GM19043 (cell line): ENCODE measurements at regions not wholly inside any gene's neighbourhood (a gene's known extent, or its start where the extent isn't known, plus 50 kb on each side); places are given as distances from the start of the nearest gene placed in this dataset.
"Not testable (repeated sequence)": the region's sequence is repeated elsewhere in the genome, so short reads cannot be mapped to it uniquely, and the experiment has no call there.

Experiments
- ATAC-seq: cut with Tn5 transposase; IDR thresholded peaks from one replicate; pipeline ENCODE4 v1.9.1; 2021; ENCODE audit warnings: low read depth; ENCODE audit not compliant: unreplicated experiment

- ATAC-seq = no peak
Measured at GRCh38 chr2:83022631-83023210, 1436.4 kb downstream of the SUCLG1 start.

GRCh38 chr2:83017366-83018090, 1441.6 kb downstream of the SUCLG1 start:
- ATAC-seq = no peak

GRCh38 chr2:83016343-83017110, 1442.6 kb downstream of the SUCLG1 start:
- ATAC-seq = no peak

GRCh38 chr2:83015900-83016299, 1443.2 kb downstream of the SUCLG1 start:
- no peak for ATAC-seq

GRCh38 chr2:83015035-83015715, 1443.9 kb downstream of the SUCLG1 start:
- ATAC-seq = no peak

GRCh38 chr2:83014462-83014861, 1444.6 kb downstream of the SUCLG1 start:
- no peak for ATAC-seq

GRCh38 chr2:83006961-83007360, 1452.1 kb downstream of the SUCLG1 start:
- ATAC-seq = no peak

- no peak for ATAC-seq
Measured at GRCh38 chr2:83003555-83003954, 1455.5 kb downstream of the SUCLG1 start.

- no peak for ATAC-seq
Measured at GRCh38 chr2:83002706-83003105, 1456.4 kb downstream of the SUCLG1 start.

GRCh38 chr2:82998781-82999180, 1460.3 kb downstream of the SUCLG1 start:
- no peak for ATAC-seq

- ATAC-seq = no peak
Measured at GRCh38 chr2:82996217-82996616, 1462.9 kb downstream of the SUCLG1 start.

- ATAC-seq = no peak
Measured at GRCh38 chr2:82994151-82994550, 1464.9 kb downstream of the SUCLG1 start.

GRCh38 chr2:82993609-82994008, 1465.5 kb downstream of the SUCLG1 start:
- ATAC-seq = no peak

- ATAC-seq = no peak
Measured at GRCh38 chr2:82992968-82993367, 1466.1 kb downstream of the SUCLG1 start.

GRCh38 chr2:82987706-82988105, 1471.4 kb downstream of the SUCLG1 start:
- not testable (repeated sequence) for ATAC-seq

GRCh38 chr2:82986899-82987298, 1472.2 kb downstream of the SUCLG1 start:
- ATAC-seq = no peak

GRCh38 chr2:82985572-82986197, 1473.4 kb downstream of the SUCLG1 start:
- ATAC-seq = no peak

GRCh38 chr2:82968358-82968757, 1490.7 kb downstream of the SUCLG1 start:
- ATAC-seq = no peak

GRCh38 chr2:82964341-82964740, 1494.7 kb downstream of the SUCLG1 start:
- ATAC-seq = no peak

GRCh38 chr2:82959727-82960126, 1499.4 kb downstream of the SUCLG1 start:
- ATAC-seq = no peak

GRCh38 chr2:82954868-82955267, 1504.2 kb downstream of the SUCLG1 start:
- ATAC-seq = no peak
